GM10266 (cell line): ENCODE measurements at regions not wholly inside any gene's neighbourhood (a gene's known extent, or its start where the extent isn't known, plus 50 kb on each side); places are given as distances from the start of the nearest gene placed in this dataset.

ENCODE experiments used
- DNase-seq: peaks from one replicate; pipeline ENCODE4 v3.0.0; 2012; ENCODE audit errors: extremely low spot score
- TF ChIP-seq, protein P1 (sequence below): IDR thresholded peaks from 2 replicates; pipeline ENCODE4 v1.5.1; 2012; ENCODE audit warnings: mild to moderate bottlenecking, low read depth; ENCODE audit not compliant: control insufficient read depth, insufficient read depth; ENCODE audit errors: missing control alignments

DNA sequence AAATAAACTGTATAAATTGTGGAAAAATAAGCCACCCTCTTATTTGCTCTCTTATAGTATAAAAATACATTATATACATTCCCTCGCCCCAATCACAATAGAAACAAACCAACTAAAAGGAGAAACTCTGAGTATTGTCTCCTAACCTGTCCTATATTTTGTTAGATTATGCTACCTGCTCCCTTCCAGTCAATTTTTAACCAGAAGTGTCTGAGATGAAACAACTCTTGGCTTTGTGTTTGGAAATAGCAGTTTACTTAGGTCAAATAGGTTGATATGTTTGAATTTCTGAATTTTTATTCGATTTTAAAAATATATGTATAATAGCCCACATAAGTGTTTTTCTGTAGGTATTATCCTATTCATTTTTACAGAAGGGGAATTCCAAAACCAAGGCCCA is 475.0 kb upstream of the ZNF462 start:
- no peak for DNase-seq
- TF ChIP-seq, protein P1, sequence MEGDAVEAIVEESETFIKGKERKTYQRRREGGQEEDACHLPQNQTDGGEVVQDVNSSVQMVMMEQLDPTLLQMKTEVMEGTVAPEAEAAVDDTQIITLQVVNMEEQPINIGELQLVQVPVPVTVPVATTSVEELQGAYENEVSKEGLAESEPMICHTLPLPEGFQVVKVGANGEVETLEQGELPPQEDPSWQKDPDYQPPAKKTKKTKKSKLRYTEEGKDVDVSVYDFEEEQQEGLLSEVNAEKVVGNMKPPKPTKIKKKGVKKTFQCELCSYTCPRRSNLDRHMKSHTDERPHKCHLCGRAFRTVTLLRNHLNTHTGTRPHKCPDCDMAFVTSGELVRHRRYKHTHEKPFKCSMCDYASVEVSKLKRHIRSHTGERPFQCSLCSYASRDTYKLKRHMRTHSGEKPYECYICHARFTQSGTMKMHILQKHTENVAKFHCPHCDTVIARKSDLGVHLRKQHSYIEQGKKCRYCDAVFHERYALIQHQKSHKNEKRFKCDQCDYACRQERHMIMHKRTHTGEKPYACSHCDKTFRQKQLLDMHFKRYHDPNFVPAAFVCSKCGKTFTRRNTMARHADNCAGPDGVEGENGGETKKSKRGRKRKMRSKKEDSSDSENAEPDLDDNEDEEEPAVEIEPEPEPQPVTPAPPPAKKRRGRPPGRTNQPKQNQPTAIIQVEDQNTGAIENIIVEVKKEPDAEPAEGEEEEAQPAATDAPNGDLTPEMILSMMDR, result no peak

DNA sequence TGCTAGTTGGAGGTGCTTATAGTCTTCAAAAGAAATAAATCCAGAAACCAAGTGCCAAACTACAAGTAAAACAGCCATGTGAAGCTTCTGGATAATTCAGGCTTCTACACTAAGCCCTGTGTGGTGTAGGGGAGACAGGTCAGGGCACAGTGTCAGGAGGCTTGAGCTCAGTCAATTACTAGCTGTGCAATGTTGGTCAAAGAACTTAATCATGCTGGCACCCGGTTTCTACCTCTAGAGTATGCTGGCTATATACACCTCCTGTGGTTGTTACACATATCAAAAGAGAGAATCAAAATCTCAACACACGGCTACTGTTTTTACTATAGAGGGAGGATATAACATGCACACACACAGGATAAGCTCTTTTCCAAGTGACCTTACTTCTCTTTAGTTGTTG is 469.7 kb upstream of the ZNF462 start:
- no peak for DNase-seq
- TF ChIP-seq, protein P1, result no peak

DNA sequence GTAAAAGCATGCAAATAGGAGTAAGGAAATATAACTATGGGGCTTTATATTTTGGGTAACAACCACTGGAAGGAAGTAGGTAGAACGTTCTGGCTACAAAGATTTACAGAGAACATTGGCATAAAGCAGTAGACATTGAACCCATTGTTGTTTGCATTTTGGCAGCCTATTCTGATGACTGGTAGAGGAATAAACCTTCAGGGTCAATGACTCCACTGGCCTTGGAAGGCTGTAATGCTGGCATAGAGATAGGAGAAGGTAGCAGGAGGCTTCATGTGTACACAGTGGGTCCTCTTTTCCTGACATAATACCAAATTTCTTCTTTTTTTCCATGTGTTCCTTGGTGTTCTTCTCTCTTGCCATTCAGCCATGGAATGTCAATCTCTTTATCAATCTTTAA is 462.8 kb upstream of the ZNF462 start:
- no peak for DNase-seq
- TF ChIP-seq, protein P1, result no peak

DNA sequence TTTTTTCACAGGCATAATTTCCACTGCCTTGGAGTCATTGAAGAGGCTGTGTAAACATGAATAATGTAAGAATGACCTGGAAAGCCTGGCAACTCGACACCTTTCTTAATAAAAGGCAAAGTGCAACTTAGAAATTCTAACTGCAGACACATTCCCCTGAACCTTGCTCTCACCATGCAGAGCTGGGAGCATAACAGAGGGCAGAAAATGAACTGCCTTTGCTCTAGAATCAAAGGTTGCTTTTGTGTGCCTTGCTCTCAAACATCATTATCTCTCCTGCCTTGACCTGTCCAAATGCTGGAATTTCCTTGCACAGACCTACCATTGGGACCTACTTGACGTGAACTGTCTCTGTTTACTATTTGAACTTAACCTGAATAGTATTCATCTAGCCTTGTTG is 462.0 kb upstream of the ZNF462 start:
- no peak for DNase-seq
- TF ChIP-seq, protein P1, result no peak

DNA sequence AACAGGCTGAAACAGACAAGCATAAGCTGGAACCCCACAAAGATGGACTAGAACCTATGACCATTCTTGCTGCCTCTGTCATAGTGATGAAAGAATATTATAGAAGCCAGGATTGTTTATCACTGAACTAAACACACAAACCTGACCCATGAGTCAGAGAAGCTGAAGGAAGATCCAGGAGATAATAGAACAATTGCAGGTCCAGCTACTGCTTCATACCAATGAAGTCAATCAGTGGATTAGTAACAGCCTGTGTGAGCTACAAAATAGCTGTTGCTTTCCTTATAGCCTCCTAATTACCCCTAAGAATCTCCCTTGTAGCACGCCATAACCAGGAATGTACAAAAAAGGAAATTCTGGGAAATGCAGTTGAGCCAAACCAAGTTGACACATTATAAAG is 459.9 kb upstream of the ZNF462 start:
- no peak for DNase-seq
- TF ChIP-seq, protein P1, result no peak

DNA sequence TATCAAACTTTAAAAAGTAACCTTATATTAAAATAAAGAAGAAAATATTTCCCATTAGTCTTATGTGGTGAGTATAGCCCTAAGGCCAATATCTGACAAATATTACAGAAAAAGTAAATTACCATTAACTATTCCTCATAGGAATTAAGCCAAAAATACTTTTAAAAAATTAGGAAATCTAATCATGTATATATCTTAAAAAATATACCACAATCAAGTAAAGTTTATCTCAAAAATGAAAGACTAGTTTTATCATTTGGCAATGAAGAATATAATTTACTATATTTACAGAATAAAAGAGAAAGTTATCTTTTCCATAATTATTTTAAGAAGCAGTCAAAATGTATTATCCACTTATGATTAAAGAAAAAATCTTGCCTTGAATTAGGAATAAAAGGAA is 458.8 kb upstream of the ZNF462 start:
- DNase-seq, result no peak
- TF ChIP-seq, protein P1, result no peak

DNA sequence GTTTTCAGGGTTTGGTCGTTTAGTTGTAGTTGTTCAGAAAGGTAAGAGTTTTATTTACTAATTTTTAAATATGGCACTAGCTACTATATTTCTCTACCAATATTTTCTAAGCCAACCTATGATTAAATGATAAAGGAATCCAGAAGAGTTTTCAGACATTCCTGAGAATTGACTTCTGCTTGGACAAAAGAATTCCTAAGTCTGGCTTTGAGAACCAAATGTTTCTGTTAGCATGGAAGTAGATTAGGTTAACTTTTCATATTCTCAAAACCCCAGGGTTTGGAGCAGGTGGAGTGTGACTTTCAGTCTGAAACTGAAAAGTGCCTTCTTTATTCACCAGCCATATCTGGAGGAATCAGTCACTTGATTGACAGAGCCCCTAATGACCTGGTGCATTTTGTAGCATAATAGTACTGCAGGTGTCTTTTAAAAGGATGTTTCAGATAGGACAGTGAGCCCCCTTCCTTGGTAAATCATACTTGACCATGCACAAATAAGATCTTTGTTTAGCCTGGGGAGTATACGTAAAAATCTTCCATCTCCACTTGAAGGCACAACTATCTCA is 457.0 kb upstream of the ZNF462 start:
- TF ChIP-seq, protein P1, result no peak
- DNase-seq, result no peak

DNA sequence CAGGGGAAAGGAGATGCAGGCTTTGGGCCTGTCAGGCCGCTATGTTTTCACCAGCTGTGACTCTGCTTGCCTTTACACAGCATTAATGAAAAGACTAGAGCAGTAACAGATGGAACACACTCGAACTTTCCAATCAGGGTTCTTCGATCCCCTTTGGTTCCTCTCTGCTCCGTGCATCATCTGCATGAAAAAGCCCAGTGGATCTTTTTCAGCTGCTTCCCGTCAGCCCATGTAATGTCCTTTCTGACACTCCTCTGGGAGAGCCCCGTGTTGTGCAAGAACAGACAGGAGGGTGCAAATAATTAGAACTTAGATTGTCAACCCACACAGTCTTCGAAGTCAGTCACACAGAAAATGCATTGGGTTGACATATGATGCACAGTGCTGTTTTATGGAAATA is 448.9 kb upstream of the ZNF462 start:
- DNase-seq, result no peak
- TF ChIP-seq, protein P1, result no peak
